Astrocyte (in vitro differentiated cells and primary cell): ENCODE measurements at regions not wholly inside any gene's neighbourhood (a gene's known extent, or its start where the extent isn't known, plus 50 kb on each side); places are given as distances from the start of the nearest gene placed in this dataset.

Experiments
- DNase-seq: peaks from one replicate; pipeline ENCODE4 v3.0.0-alpha.2; 2010; ENCODE audit warnings: low read depth
- FAIRE-seq: peaks from 2 replicates; lab custom pipeline; 2011; peaks lifted over from hg19 to GRCh38; lab: Jason Lieb, UNC
- H2AFZ ChIP-seq: 2 replicates; pipeline ENCODE4 v1.6.0; 2012; ENCODE audit warnings: low read depth, low read length, inconsistent platforms
- H3K27ac ChIP-seq: 2 replicates; pipeline ENCODE4 v1.5.1; 2011; ENCODE audit warnings: low read depth, low read length, inconsistent platforms
- H3K27me3 ChIP-seq: 2 replicates; pipeline ENCODE4 v1.6.0; 2011; ENCODE audit warnings: low read length, inconsistent platforms; ENCODE audit not compliant: insufficient read depth
- H3K36me3 ChIP-seq: 2 replicates; pipeline ENCODE4 v1.5.1; 2011; ENCODE audit warnings: low read length, inconsistent platforms; ENCODE audit not compliant: insufficient read depth
- H3K4me1 ChIP-seq: 2 replicates; pipeline ENCODE4 v1.5.1; 2011; ENCODE audit warnings: low read length, inconsistent platforms; ENCODE audit not compliant: insufficient read depth
- H3K4me2 ChIP-seq: 2 replicates; pipeline ENCODE4 v1.6.0; 2012; ENCODE audit warnings: low read length, inconsistent platforms
- H3K4me3 ChIP-seq: 2 replicates; pipeline ENCODE4 v1.5.1; 2011; ENCODE audit warnings: low read depth, mild to moderate bottlenecking, low read length, inconsistent platforms; ENCODE audit not compliant: insufficient read depth
- H3K79me2 ChIP-seq: 2 replicates; pipeline ENCODE4 v1.6.0; 2012; ENCODE audit warnings: mild to moderate bottlenecking, low read length, inconsistent platforms; ENCODE audit not compliant: insufficient read depth
- H3K9ac ChIP-seq: 2 replicates; pipeline ENCODE4 v1.6.0; 2012; ENCODE audit warnings: mild to moderate bottlenecking, low read length, inconsistent platforms
- H3K9me3 ChIP-seq: 2 replicates; pipeline ENCODE4 v1.5.1; 2012; ENCODE audit warnings: low read depth, mild to moderate bottlenecking, low read length, inconsistent platforms; ENCODE audit not compliant: insufficient read depth
- H4K20me1 ChIP-seq: 2 replicates; pipeline ENCODE4 v1.6.0; 2012; ENCODE audit warnings: low read length, inconsistent platforms; ENCODE audit not compliant: insufficient read depth
- H3K27ac Mint-ChIP-seq: one replicate; pipeline ENCODE4 v1.8.0; 2021; ENCODE audit warnings: mild to moderate bottlenecking, mixed read lengths; ENCODE audit not compliant: unreplicated experiment
- H3K27me3 Mint-ChIP-seq: one replicate; pipeline ENCODE4 v1.8.0; 2021; ENCODE audit warnings: low read depth, mixed read lengths; ENCODE audit not compliant: unreplicated experiment
- H3K36me3 Mint-ChIP-seq: one replicate; pipeline ENCODE4 v1.8.0; 2021; ENCODE audit warnings: low read depth, mixed read lengths; ENCODE audit not compliant: unreplicated experiment
- H3K4me1 Mint-ChIP-seq: one replicate; pipeline ENCODE4 v1.8.0; 2021; ENCODE audit warnings: low read depth, mixed read lengths; ENCODE audit not compliant: unreplicated experiment
- H3K4me3 Mint-ChIP-seq: one replicate; pipeline ENCODE4 v1.8.0; 2021; ENCODE audit warnings: mild to moderate bottlenecking, moderate library complexity, mixed read lengths; ENCODE audit not compliant: unreplicated experiment
- H3K9me3 Mint-ChIP-seq: one replicate; pipeline ENCODE4 v1.8.0; 2021; ENCODE audit warnings: mild to moderate bottlenecking, mixed read lengths; ENCODE audit not compliant: unreplicated experiment
- CTCF ChIP-seq: IDR thresholded peaks from 2 replicates; pipeline ENCODE4 v1.5.1; 2011; ENCODE audit warnings: low read depth, mild to moderate bottlenecking, inconsistent platforms, low read length, moderate library complexity; ENCODE audit not compliant: insufficient read depth
- EZH2 ChIP-seq: IDR thresholded peaks from 2 replicates; pipeline ENCODE4 v1.6.1; 2012; ENCODE audit warnings: mild to moderate bottlenecking, low read length, inconsistent platforms; ENCODE audit not compliant: insufficient read depth

DNA sequence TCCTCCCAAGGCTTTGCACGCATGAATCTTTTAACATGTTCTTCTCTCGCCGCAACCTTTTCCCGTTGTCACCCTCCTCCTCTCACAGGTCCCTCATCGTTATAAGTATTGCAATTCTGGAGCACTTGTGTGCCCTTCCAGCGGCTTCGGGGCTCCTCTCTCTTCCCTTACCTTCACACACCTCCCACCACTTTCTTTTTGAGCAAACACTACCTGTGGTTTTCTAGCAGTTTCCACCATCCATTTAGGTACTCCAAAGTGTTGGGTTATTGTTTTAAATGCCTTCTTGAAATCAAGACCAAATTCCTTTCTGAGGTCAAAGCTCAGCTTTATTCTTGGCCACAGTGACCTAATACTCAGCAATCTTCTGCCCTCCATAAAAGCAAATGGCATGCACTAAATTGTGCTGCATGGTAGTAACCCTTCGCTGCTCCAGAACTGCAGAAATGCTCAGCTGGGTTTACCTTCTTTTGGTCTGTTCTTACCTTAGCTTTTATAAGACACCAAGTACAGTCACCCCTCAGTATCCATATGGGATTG, 472.4 kb downstream of the SETD4 start:
- Mint-ChIP-seq H3K27ac (no peak overlapping the region), H3K36me3 (no peaks in the 10 kb centered on the region), H3K4me1 (peaks cover 20% of the 10 kb centered on the region), H3K27me3 (no peaks in the 10 kb centered on the region), H3K4me3 (no peak overlapping the region), H3K9me3 (no peaks in the 10 kb centered on the region)
- H4K20me1 ChIP-seq, result no peaks in the 10 kb centered on the region
- TF ChIP-seq EZH2 (no peak), CTCF (no peak)
- H2AFZ ChIP-seq, result no peak overlapping the region
- DNase-seq, result no peak
- H3K79me2 ChIP-seq, result no peaks in the 10 kb centered on the region
- no peak overlapping the region for H3K4me2 ChIP-seq
- no peak overlapping the region for H3K27ac ChIP-seq
- no peak for FAIRE-seq
- H3K4me1 ChIP-seq, result peaks cover 8% of the 10 kb centered on the region
- no peaks in the 10 kb centered on the region for H3K27me3 ChIP-seq
- H3K9me3 ChIP-seq, result no peaks in the 10 kb centered on the region
- H3K9ac ChIP-seq, result no peak overlapping the region
- no peak overlapping the region for H3K4me3 ChIP-seq
- H3K36me3 ChIP-seq, result no peaks in the 10 kb centered on the region

GRCh38 chr21:35586305-35586704, 474.0 kb downstream of the SETD4 start:
- no peaks in the 10 kb centered on the region for H3K36me3 Mint-ChIP-seq
- Histone ChIP-seq H3K27me3 (no peaks in the 10 kb centered on the region), H2AFZ (no peak overlapping the region), H3K79me2 (no peaks in the 10 kb centered on the region), H3K9me3 (no peaks in the 10 kb centered on the region), H3K4me3 (no peak overlapping the region), H4K20me1 (no peaks in the 10 kb centered on the region), H3K9ac (no peak overlapping the region), H3K4me1 (peaks cover 2% of the 10 kb centered on the region), H3K27ac (no peak overlapping the region), H3K36me3 (no peaks in the 10 kb centered on the region), H3K4me2 (no peak overlapping the region)
- FAIRE-seq, result no peak
- TF ChIP-seq EZH2 (no peak), CTCF (no peak)
- peak overlapping the region; percentile 64 for H3K27ac Mint-ChIP-seq
- DNase-seq, result no peak
- no peaks in the 10 kb centered on the region for H3K27me3 Mint-ChIP-seq
- no peaks in the 10 kb centered on the region for H3K9me3 Mint-ChIP-seq
- H3K4me3 Mint-ChIP-seq, result no peak overlapping the region
- H3K4me1 Mint-ChIP-seq, result peaks cover 14% of the 10 kb centered on the region

DNA sequence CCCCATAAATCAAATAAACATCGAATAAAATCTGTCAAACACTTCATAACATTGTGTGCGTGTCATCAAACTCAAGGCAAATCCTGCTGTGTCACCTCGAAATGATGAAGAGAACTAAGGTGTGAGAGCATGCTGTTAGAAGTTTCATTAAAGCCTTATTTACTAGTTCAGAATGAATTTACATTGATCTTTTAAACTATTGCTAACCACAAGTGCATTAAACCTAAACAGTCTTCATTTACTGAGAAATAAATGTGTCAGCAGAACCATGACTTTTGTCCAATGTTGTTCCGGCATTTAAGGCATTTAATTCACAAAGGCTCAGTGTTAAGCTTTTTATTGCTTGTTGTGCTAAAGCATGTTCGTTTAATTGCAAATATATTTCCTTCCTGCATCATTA, 474.4 kb downstream of the SETD4 start:
- Histone ChIP-seq H3K27ac (no peak overlapping the region), H3K36me3 (no peaks in the 10 kb centered on the region), H3K9ac (no peak overlapping the region), H3K4me2 (no peak overlapping the region), H3K27me3 (no peaks in the 10 kb centered on the region), H3K4me1 (peaks cover 2% of the 10 kb centered on the region), H3K79me2 (no peaks in the 10 kb centered on the region), H2AFZ (no peak overlapping the region), H3K4me3 (no peak overlapping the region), H4K20me1 (no peaks in the 10 kb centered on the region), H3K9me3 (no peaks in the 10 kb centered on the region)
- FAIRE-seq (no peak), DNase-seq (no peak)
- TF ChIP-seq CTCF, result no peak
- TF ChIP-seq EZH2, result no peak
- Mint-ChIP-seq H3K36me3 (no peaks in the 10 kb centered on the region), H3K27me3 (no peaks in the 10 kb centered on the region), H3K4me3 (no peak overlapping the region), H3K9me3 (no peaks in the 10 kb centered on the region), H3K4me1 (peaks cover 14% of the 10 kb centered on the region), H3K27ac (no peak overlapping the region)
